GM23338 (cell line): ENCODE measurements at regions not wholly inside any gene's neighbourhood (a gene's known extent, or its start where the extent isn't known, plus 50 kb on each side); places are given as distances from the start of the nearest gene placed in this dataset.

Experiments used
- ATAC-seq: fragments of 200-7000 bp; cut with Tn5 transposase; 3 replicates; pipeline ENCODE4 v1.9.1; 2020
- DNase-seq: peaks from one replicate; pipeline ENCODE4 v3.0.0-alpha.2; 2015; ENCODE audit warnings: low spot score
- H2AFZ ChIP-seq: fragments of 200-600 bp; sonication (generic); 2 replicates; pipeline ENCODE4 v1.8.0; 2016; ENCODE audit warnings: antibody characterized with exemption, mild to moderate bottlenecking, moderate library complexity
- H3F3A ChIP-seq: fragments of 200-600 bp; sonication (generic); replicated peaks from 2 replicates; pipeline ENCODE4 v1.8.0; 2017; ENCODE audit warnings: antibody characterized with exemption, mixed run types, low read depth
- H3K27ac ChIP-seq: fragments of 200-600 bp; sonication (generic); 2 replicates; pipeline ENCODE4 v1.6.1; 2016; ENCODE audit warnings: low read depth
- H3K27me3 ChIP-seq: fragments of 200-600 bp; sonication (generic); 2 replicates; pipeline ENCODE4 v1.8.0; 2016; ENCODE audit warnings: mild to moderate bottlenecking, mixed run types, moderate library complexity; ENCODE audit not compliant: insufficient read depth
- H3K36me3 ChIP-seq: fragments of 200-600 bp; sonication (generic); 2 replicates; pipeline ENCODE4 v1.8.0; 2016; ENCODE audit warnings: mild to moderate bottlenecking; ENCODE audit not compliant: insufficient read depth
- H3K4me1 ChIP-seq: fragments of 200-600 bp; sonication (generic); 2 replicates; pipeline ENCODE4 v1.8.0; 2016; ENCODE audit warnings: mild to moderate bottlenecking, moderate library complexity; ENCODE audit not compliant: insufficient read depth
- H3K4me2 ChIP-seq: fragments of 200-600 bp; sonication (generic); 2 replicates; pipeline ENCODE4 v1.7.1; 2017; ENCODE audit warnings: mixed run types
- H3K4me3 ChIP-seq: fragments of 200-600 bp; sonication (generic); 2 replicates; pipeline ENCODE4 v1.6.1; 2016; ENCODE audit warnings: mixed run types
- H3K79me2 ChIP-seq: fragments of 200-600 bp; sonication (generic); replicated peaks from 2 replicates; pipeline ENCODE4 v1.8.0; 2017; ENCODE audit warnings: mild to moderate bottlenecking; ENCODE audit not compliant: insufficient read depth
- H3K9me2 ChIP-seq: fragments of 200-600 bp; sonication (generic); 2 replicates; pipeline ENCODE4 v1.8.0; 2017; ENCODE audit not compliant: insufficient read depth
- H4K20me1 ChIP-seq: fragments of 200-600 bp; sonication (generic); replicated peaks from 2 replicates; pipeline ENCODE4 v1.8.0; 2017; ENCODE audit warnings: mild to moderate bottlenecking; ENCODE audit not compliant: insufficient read depth
- H3K27ac Mint-ChIP-seq: 2 replicates; pipeline ENCODE4 v1.8.0; 2020; ENCODE audit warnings: inconsistent platforms, mild to moderate bottlenecking, moderate library complexity, mixed read lengths
- H3K27me3 Mint-ChIP-seq: 3 replicates; pipeline ENCODE4 v1.8.0; 2022; ENCODE audit warnings: low read depth, mild to moderate bottlenecking, moderate library complexity, mixed read lengths, inconsistent platforms; ENCODE audit not compliant: insufficient read depth, poor library complexity
- H3K36me3 Mint-ChIP-seq: 3 replicates; pipeline ENCODE4 v1.8.0; 2021; ENCODE audit warnings: low read depth, mild to moderate bottlenecking, inconsistent platforms, moderate library complexity, mixed read lengths
- H3K4me1 Mint-ChIP-seq: 3 replicates; pipeline ENCODE4 v1.8.0; 2020; ENCODE audit warnings: mild to moderate bottlenecking, inconsistent platforms, mixed read lengths
- H3K4me3 Mint-ChIP-seq: 3 replicates; pipeline ENCODE4 v1.8.0; 2021; ENCODE audit warnings: moderate library complexity, mild to moderate bottlenecking, inconsistent platforms, mixed read lengths
- H3K9me3 Mint-ChIP-seq: 3 replicates; pipeline ENCODE4 v1.8.0; 2020; ENCODE audit warnings: moderate library complexity, mild to moderate bottlenecking, inconsistent platforms, mixed read lengths
- CREB1 ChIP-seq: fragments of 250-450 bp; sonication (Bioruptor Pico); IDR thresholded peaks from 2 replicates; pipeline ENCODE4 v1.5.0; 2020; ENCODE audit warnings: low read depth, mild to moderate bottlenecking, moderate library complexity
- POLR2AphosphoS5 ChIP-seq: IDR thresholded peaks from 2 replicates; pipeline ENCODE4 v1.6.1; 2016; ENCODE audit warnings: antibody characterized with exemption, low read depth
- ZNF114 ChIP-seq: fragments of 250-450 bp; sonication (Bioruptor Pico); IDR thresholded peaks from 2 replicates; pipeline ENCODE4 v1.5.0; 2020; ENCODE audit warnings: mild to moderate bottlenecking, moderate library complexity
- TF ChIP-seq, protein P1 (sequence below): fragments of 250-450 bp; sonication (Bioruptor Pico); IDR thresholded peaks from 2 replicates; pipeline ENCODE4 v1.5.0; 2020; ENCODE audit warnings: mild to moderate bottlenecking, moderate library complexity
- TF ChIP-seq, protein P2 (sequence below): IDR thresholded peaks from one replicate; pipeline ENCODE4 v1.6.1; 2018; ENCODE audit warnings: antibody characterized with exemption; ENCODE audit not compliant: unreplicated experiment

DNA sequence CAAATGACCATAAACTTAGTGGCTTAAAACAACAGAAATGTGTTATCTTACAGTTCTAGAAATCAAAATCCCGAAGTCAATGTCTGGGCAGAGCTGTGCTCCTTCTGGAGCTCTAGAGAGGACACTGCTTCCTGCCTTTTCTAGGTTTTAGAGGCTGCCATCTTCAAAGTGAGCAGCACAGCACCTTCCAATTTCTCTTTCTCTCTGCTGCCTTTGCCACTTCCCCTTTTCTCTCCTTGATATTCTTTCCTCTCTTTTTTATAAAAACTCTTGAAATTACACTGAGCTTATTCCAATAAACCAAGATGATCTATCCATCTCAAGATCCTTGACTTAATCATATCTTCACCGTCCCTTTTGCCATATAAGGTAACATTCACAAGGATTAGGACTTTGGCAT lies 616.9 kb downstream of the PLPP3 start (continued):
- TF ChIP-seq, protein P1, sequence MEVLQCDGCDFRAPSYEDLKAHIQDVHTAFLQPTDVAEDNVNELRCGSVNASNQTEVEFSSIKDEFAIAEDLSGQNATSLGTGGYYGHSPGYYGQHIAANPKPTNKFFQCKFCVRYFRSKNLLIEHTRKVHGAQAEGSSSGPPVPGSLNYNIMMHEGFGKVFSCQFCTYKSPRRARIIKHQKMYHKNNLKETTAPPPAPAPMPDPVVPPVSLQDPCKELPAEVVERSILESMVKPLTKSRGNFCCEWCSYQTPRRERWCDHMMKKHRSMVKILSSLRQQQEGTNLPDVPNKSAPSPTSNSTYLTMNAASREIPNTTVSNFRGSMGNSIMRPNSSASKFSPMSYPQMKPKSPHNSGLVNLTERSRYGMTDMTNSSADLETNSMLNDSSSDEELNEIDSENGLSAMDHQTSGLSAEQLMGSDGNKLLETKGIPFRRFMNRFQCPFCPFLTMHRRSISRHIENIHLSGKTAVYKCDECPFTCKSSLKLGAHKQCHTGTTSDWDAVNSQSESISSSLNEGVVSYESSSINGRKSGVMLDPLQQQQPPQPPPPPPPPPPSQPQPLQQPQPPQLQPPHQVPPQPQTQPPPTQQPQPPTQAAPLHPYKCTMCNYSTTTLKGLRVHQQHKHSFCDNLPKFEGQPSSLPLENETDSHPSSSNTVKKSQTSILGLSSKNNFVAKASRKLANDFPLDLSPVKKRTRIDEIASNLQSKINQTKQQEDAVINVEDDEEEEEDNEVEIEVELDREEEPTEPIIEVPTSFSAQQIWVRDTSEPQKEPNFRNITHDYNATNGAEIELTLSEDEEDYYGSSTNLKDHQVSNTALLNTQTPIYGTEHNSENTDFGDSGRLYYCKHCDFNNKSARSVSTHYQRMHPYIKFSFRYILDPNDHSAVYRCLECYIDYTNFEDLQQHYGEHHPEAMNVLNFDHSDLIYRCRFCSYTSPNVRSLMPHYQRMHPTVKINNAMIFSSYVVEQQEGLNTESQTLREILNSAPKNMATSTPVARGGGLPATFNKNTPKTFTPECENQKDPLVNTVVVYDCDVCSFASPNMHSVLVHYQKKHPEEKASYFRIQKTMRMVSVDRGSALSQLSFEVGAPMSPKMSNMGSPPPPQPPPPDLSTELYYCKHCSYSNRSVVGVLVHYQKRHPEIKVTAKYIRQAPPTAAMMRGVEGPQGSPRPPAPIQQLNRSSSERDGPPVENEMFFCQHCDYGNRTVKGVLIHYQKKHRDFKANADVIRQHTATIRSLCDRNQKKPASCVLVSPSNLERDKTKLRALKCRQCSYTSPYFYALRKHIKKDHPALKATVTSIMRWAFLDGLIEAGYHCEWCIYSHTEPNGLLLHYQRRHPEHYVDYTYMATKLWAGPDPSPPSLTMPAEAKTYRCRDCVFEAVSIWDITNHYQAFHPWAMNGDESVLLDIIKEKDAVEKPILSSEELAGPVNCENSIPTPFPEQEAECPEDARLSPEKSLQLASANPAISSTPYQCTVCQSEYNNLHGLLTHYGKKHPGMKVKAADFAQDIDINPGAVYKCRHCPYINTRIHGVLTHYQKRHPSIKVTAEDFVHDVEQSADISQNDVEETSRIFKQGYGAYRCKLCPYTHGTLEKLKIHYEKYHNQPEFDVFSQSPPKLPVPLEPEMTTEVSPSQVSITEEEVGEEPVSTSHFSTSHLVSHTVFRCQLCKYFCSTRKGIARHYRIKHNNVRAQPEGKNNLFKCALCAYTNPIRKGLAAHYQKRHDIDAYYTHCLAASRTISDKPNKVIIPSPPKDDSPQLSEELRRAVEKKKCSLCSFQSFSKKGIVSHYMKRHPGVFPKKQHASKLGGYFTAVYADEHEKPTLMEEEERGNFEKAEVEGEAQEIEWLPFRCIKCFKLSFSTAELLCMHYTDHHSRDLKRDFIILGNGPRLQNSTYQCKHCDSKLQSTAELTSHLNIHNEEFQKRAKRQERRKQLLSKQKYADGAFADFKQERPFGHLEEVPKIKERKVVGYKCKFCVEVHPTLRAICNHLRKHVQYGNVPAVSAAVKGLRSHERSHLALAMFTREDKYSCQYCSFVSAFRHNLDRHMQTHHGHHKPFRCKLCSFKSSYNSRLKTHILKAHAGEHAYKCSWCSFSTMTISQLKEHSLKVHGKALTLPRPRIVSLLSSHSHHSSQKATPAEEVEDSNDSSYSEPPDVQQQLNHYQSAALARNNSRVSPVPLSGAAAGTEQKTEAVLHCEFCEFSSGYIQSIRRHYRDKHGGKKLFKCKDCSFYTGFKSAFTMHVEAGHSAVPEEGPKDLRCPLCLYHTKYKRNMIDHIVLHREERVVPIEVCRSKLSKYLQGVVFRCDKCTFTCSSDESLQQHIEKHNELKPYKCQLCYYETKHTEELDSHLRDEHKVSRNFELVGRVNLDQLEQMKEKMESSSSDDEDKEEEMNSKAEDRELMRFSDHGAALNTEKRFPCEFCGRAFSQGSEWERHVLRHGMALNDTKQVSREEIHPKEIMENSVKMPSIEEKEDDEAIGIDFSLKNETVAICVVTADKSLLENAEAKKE (CRISPR knock-in tag), result no peak
- TF ChIP-seq ZNF114 (no peak), CREB1 (no peak)

DNA sequence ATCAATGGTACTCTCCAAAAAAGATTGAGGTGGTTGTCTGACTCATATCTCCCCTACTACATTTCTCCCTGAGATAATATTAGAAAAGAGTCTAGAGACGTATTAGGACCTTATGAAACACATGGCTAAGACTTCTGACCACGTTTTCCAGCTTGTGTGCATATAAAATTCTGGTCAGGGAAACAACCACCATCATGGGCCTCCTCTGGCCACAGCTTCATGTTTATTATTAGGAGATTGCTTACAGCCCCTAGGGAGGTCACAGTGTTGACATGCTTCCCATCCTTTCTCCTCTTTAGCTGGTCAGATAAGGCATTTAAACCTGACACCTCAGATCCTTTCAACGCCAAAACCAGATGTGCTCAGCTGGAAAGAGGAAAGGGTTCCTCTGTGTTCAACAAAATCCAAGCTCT lies 620.2 kb downstream of the PLPP3 start:
- Histone ChIP-seq H3K4me3 (no peak overlapping the region), H3K79me2 (no peaks in the 10 kb centered on the region), H3K4me1 (peaks cover 7% of the 10 kb centered on the region; the same call in 1 of the 2 replicates), H3K9me2 (peaks cover 13% of the 10 kb centered on the region), H2AFZ (no peak overlapping the region; the same call in 1 of the 2 replicates), H3K27me3 (no peaks in the 10 kb centered on the region), H3K4me2 (no peak overlapping the region), H4K20me1 (no peaks in the 10 kb centered on the region), H3K27ac (no peak overlapping the region), H3F3A (no peaks in the 10 kb centered on the region), H3K36me3 (no peaks in the 10 kb centered on the region)
- no peak overlapping the region for H3K4me3 Mint-ChIP-seq
- no peak for ATAC-seq
- DNase-seq, result no peak
- no peak overlapping the region for H3K27ac Mint-ChIP-seq
- H3K9me3 Mint-ChIP-seq, result no peaks in the 10 kb centered on the region
- H3K27me3 Mint-ChIP-seq, result peaks cover 3% of the 10 kb centered on the region
- H3K36me3 Mint-ChIP-seq, result no peaks in the 10 kb centered on the region
- peaks cover 10% of the 10 kb centered on the region; the same call in 2 of the 3 replicates for H3K4me1 Mint-ChIP-seq
- TF ChIP-seq, protein P2, sequence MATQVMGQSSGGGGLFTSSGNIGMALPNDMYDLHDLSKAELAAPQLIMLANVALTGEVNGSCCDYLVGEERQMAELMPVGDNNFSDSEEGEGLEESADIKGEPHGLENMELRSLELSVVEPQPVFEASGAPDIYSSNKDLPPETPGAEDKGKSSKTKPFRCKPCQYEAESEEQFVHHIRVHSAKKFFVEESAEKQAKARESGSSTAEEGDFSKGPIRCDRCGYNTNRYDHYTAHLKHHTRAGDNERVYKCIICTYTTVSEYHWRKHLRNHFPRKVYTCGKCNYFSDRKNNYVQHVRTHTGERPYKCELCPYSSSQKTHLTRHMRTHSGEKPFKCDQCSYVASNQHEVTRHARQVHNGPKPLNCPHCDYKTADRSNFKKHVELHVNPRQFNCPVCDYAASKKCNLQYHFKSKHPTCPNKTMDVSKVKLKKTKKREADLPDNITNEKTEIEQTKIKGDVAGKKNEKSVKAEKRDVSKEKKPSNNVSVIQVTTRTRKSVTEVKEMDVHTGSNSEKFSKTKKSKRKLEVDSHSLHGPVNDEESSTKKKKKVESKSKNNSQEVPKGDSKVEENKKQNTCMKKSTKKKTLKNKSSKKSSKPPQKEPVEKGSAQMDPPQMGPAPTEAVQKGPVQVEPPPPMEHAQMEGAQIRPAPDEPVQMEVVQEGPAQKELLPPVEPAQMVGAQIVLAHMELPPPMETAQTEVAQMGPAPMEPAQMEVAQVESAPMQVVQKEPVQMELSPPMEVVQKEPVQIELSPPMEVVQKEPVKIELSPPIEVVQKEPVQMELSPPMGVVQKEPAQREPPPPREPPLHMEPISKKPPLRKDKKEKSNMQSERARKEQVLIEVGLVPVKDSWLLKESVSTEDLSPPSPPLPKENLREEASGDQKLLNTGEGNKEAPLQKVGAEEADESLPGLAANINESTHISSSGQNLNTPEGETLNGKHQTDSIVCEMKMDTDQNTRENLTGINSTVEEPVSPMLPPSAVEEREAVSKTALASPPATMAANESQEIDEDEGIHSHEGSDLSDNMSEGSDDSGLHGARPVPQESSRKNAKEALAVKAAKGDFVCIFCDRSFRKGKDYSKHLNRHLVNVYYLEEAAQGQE, result no peak
- TF ChIP-seq, protein P1 (CRISPR knock-in tag), result no peak
- TF ChIP-seq ZNF114 (no peak), POLR2AphosphoS5 (no peak)
